ENCODE measurements at regions not wholly inside any gene's neighbourhood (a gene's known extent, or its start where the extent isn't known, plus 50 kb on each side); places are given as distances from the start of the nearest gene placed in this dataset.

DNA sequence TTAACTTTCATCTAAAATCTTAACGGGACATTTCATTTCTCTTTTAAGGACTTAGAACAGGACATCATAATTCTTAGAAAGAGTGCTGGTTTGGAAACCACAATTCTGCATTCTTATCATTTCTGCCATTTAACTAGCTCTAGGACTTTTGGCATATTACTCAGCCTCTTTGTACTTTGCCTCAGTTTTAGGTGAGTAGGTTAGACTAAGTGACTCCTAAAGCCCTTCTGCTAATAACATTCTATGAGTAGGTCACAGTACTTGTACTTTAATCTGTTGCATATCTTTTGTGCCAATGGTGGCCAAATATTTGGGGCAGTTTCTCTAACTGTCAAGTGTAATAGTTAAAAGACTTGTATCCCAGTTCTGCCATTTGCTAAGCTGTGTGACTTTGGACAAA lies 115.4 kb upstream of the NUDT6 start:
- TF ChIP-seq, protein P1, sequence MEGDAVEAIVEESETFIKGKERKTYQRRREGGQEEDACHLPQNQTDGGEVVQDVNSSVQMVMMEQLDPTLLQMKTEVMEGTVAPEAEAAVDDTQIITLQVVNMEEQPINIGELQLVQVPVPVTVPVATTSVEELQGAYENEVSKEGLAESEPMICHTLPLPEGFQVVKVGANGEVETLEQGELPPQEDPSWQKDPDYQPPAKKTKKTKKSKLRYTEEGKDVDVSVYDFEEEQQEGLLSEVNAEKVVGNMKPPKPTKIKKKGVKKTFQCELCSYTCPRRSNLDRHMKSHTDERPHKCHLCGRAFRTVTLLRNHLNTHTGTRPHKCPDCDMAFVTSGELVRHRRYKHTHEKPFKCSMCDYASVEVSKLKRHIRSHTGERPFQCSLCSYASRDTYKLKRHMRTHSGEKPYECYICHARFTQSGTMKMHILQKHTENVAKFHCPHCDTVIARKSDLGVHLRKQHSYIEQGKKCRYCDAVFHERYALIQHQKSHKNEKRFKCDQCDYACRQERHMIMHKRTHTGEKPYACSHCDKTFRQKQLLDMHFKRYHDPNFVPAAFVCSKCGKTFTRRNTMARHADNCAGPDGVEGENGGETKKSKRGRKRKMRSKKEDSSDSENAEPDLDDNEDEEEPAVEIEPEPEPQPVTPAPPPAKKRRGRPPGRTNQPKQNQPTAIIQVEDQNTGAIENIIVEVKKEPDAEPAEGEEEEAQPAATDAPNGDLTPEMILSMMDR (IDR thresholded peaks at IDR 0.05), result no peak
- TF ChIP-seq POLR2A (IDR thresholded peaks at IDR 0.05), result no peak

All from heart left ventricle (tissue), 13 donors.